H9 (cell line): ENCODE measurements at regions not wholly inside any gene's neighbourhood (a gene's known extent, or its start where the extent isn't known, plus 50 kb on each side); places are given as distances from the start of the nearest gene placed in this dataset.

ENCODE experiments used
- DNase-seq: peaks from one replicate; pipeline ENCODE4 v3.0.0-alpha.2; 2017
- H2AFZ ChIP-seq: one replicate; pipeline ENCODE4 v1.6.1; 2013; ENCODE audit warnings: mild to moderate bottlenecking, low read length, control low read depth, moderate library complexity
- H2AK5ac ChIP-seq: 2 replicates; pipeline ENCODE4 v1.6.1; 2013; ENCODE audit warnings: low read length, control low read depth, mixed read lengths; ENCODE audit not compliant: insufficient read length
- H2BK120ac ChIP-seq: one replicate; pipeline ENCODE4 v1.6.1; 2013; ENCODE audit warnings: low read depth, mild to moderate bottlenecking, low read length, control low read depth, inconsistent platforms; ENCODE audit not compliant: poor library complexity, severe bottlenecking
- H2BK12ac ChIP-seq: 2 replicates; pipeline ENCODE4 v1.6.1; 2013; ENCODE audit warnings: low read length, control low read depth, mixed read lengths, low read depth; ENCODE audit not compliant: insufficient read length
- H2BK15ac ChIP-seq: 2 replicates; pipeline ENCODE4 v1.6.1; 2013; ENCODE audit warnings: low read depth, low read length, control low read depth
- H2BK20ac ChIP-seq: one replicate; pipeline ENCODE4 v1.6.1; 2013; ENCODE audit warnings: low read depth, mild to moderate bottlenecking, low read length, control low read depth, inconsistent platforms; ENCODE audit not compliant: poor library complexity, severe bottlenecking
- H2BK5ac ChIP-seq: 2 replicates; pipeline ENCODE4 v1.6.1; 2013; ENCODE audit warnings: low read length, control low read depth, mixed read lengths; ENCODE audit not compliant: insufficient read length
- H3K14ac ChIP-seq: 2 replicates; pipeline ENCODE4 v1.6.1; 2013; ENCODE audit warnings: low read length, control low read depth; ENCODE audit not compliant: insufficient read depth
- H3K18ac ChIP-seq: 2 replicates; pipeline ENCODE4 v1.6.1; 2013; ENCODE audit warnings: low read depth, mild to moderate bottlenecking, mixed read lengths, low read length, control low read depth; ENCODE audit not compliant: insufficient read length
- H3K23ac ChIP-seq: 2 replicates; pipeline ENCODE4 v1.6.1; 2013; ENCODE audit warnings: low read length, control low read depth, mixed read lengths, low read depth; ENCODE audit not compliant: insufficient read length
- H3K23me2 ChIP-seq: 2 replicates; pipeline ENCODE4 v1.6.1; 2013; ENCODE audit warnings: low read depth, mild to moderate bottlenecking, mixed read lengths, low read length, control low read depth; ENCODE audit not compliant: insufficient read length, poor library complexity, severe bottlenecking
- H3K27ac ChIP-seq: 2 replicates; pipeline ENCODE4 v1.5.1; 2013; ENCODE audit warnings: low read length, control low read depth, mixed read lengths, low read depth; ENCODE audit not compliant: insufficient read length
- H3K27me3 ChIP-seq: 2 replicates; pipeline ENCODE4 v1.6.1; 2013; ENCODE audit warnings: low read length, control low read depth, inconsistent platforms; ENCODE audit not compliant: insufficient read depth
- H3K4ac ChIP-seq: 2 replicates; pipeline ENCODE4 v1.6.1; 2013; ENCODE audit warnings: low read depth, mild to moderate bottlenecking, control low read depth, inconsistent platforms, low read length, moderate library complexity
- H3K4me1 ChIP-seq: 2 replicates; pipeline ENCODE4 v1.6.1; 2013; ENCODE audit warnings: low read length, control low read depth, inconsistent platforms; ENCODE audit not compliant: insufficient read depth
- H3K4me2 ChIP-seq: 2 replicates; pipeline ENCODE4 v1.6.1; 2013; ENCODE audit warnings: low read length, control low read depth, mixed read lengths; ENCODE audit not compliant: insufficient read length, insufficient read depth
- H3K56ac ChIP-seq: 2 replicates; pipeline ENCODE4 v1.6.1; 2013; ENCODE audit warnings: low read depth, mild to moderate bottlenecking, mixed read lengths, low read length, control low read depth; ENCODE audit not compliant: insufficient read length
- H3K79me1 ChIP-seq: 2 replicates; pipeline ENCODE4 v1.6.1; 2013; ENCODE audit warnings: low read depth, mild to moderate bottlenecking, moderate library complexity, low read length, control low read depth, inconsistent platforms; ENCODE audit not compliant: insufficient read depth, poor library complexity, severe bottlenecking
- H3K79me2 ChIP-seq: 2 replicates; pipeline ENCODE4 v1.6.1; 2013; ENCODE audit warnings: low read length, control low read depth, inconsistent platforms; ENCODE audit not compliant: insufficient read depth
- H3K9ac ChIP-seq: 2 replicates; pipeline ENCODE4 v1.6.1; 2013; ENCODE audit warnings: low read length, control low read depth, mixed read lengths; ENCODE audit not compliant: insufficient read length; ENCODE audit errors: extremely low read depth
- H3K9me3 ChIP-seq: one replicate; pipeline ENCODE4 v1.6.1; 2013; ENCODE audit warnings: low read depth, low read length, inconsistent platforms; ENCODE audit not compliant: control insufficient read depth
- H3T11ph ChIP-seq: one replicate; pipeline ENCODE4 v1.6.1; 2013; ENCODE audit warnings: mild to moderate bottlenecking, low read length, control low read depth, inconsistent platforms
- H4K20me1 ChIP-seq: one replicate; pipeline ENCODE4 v1.6.1; 2013; ENCODE audit not compliant: control insufficient read depth, insufficient read length, insufficient read depth
- H4K5ac ChIP-seq: 2 replicates; pipeline ENCODE4 v1.6.1; 2013; ENCODE audit warnings: low read depth, mild to moderate bottlenecking, mixed read lengths, low read length, control low read depth; ENCODE audit not compliant: insufficient read length
- H4K8ac ChIP-seq: replicated peaks from 2 replicates; pipeline ENCODE4 v1.6.1; 2013; ENCODE audit warnings: low read length, control low read depth, mixed read lengths, low read depth; ENCODE audit not compliant: insufficient read length
- H4K91ac ChIP-seq: 2 replicates; pipeline ENCODE4 v1.6.1; 2013; ENCODE audit warnings: low read depth, mild to moderate bottlenecking, moderate library complexity, mixed read lengths, low read length, control low read depth; ENCODE audit not compliant: insufficient read length
- H3K27ac Mint-ChIP-seq, 3 experiments: 2 replicates in 2 of 3; 3 replicates in 1 of 3; pipeline ENCODE4 v1.8.0; 2020 to 2021; ENCODE audit warnings: mixed read lengths in 3 of 3, mild to moderate bottlenecking in 1 of 3, moderate library complexity in 1 of 3
- H3K27me3 Mint-ChIP-seq: 2 replicates; pipeline ENCODE4 v1.8.0; 2021; ENCODE audit warnings: low read depth, mild to moderate bottlenecking, moderate library complexity, mixed read lengths
- H3K36me3 Mint-ChIP-seq, 3 experiments: 2 replicates in 2 of 3; 3 replicates in 1 of 3; pipeline ENCODE4 v1.8.0; 2020 to 2021; ENCODE audit warnings: low read depth in 3 of 3, mixed read lengths in 3 of 3; ENCODE audit not compliant: insufficient read depth in 1 of 3
- H3K4me1 Mint-ChIP-seq, 2 experiments: 2 replicates each; pipeline ENCODE4 v1.8.0; 2020; ENCODE audit warnings: mixed read lengths in 2 of 2
- H3K4me3 Mint-ChIP-seq, 2 experiments: 2 replicates in 1 of 2; 3 replicates in 1 of 2; pipeline ENCODE4 v1.8.0; 2020 to 2021; ENCODE audit warnings: mild to moderate bottlenecking in 2 of 2, mixed read lengths in 2 of 2, moderate library complexity in 1 of 2
- H3K9me3 Mint-ChIP-seq, 2 experiments: 2 replicates in 1 of 2; 3 replicates in 1 of 2; pipeline ENCODE4 v1.8.0; 2020; ENCODE audit warnings: mild to moderate bottlenecking in 2 of 2, mixed read lengths in 2 of 2, moderate library complexity in 1 of 2
- WGBS: extraction: QIAGEN DNeasy Blood & Tissue Kit; methylation state at CpG from one replicate; pipeline ENCODE4 v1.1.7; 2013; ENCODE audit warnings: missing lambda C conversion rate, low lambda C conversion rate, mixed read lengths; ENCODE audit not compliant: insufficient read length; ENCODE audit errors: extremely low coverage; 5-methylcytosine and 5-hydroxymethylcytosine counted together
- TF ChIP-seq, protein P1 (sequence below): fragments of 200-600 bp; sonication (generic); conservative IDR thresholded peaks from 3 replicates; pipeline ENCODE4 v1.8.0; 2021; ENCODE audit warnings: antibody characterized with exemption, mild to moderate bottlenecking

DNA sequence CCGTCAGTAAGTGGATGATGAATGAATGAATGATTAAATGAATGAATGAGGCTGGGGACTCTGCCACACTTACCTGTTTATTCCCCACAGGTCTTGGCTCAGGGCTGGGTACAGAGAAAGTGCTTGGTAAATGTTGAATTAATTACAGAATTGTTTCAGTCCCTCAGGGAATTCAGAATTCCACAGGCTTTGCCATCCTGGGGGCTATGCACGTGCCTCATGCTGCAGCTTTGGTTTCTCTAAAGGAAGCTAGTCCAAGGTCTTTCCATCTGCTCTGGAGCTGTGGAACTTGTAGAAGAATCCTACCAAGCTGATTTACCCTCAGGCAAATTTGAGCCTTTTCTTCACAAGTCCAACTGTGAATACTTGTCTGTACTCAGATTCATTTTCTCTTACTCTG is 376.8 kb upstream of the AJAP1 start:
- Histone ChIP-seq H2BK5ac (no peak overlapping the region), H4K8ac (no peak overlapping the region), H2BK12ac (no peak overlapping the region), H4K20me1 (no peaks in the 10 kb centered on the region), H3K9me3 (no peaks in the 10 kb centered on the region), H4K91ac (no peak overlapping the region), H3K27me3 (no peaks in the 10 kb centered on the region), H2BK20ac (no peak overlapping the region), H3K9ac (no peak overlapping the region), H2BK15ac (no peak overlapping the region), H2AK5ac (no peak overlapping the region), H3K18ac (no peak overlapping the region), H3K56ac (no peak overlapping the region), H3K23ac (no peak overlapping the region), H3K79me1 (no peaks in the 10 kb centered on the region), H2AFZ (no peak overlapping the region), H3K4ac (no peak overlapping the region), H3K4me1 (no peaks in the 10 kb centered on the region), H3K79me2 (no peaks in the 10 kb centered on the region), H4K5ac (no peak overlapping the region), H3K23me2 (no peaks in the 10 kb centered on the region), H3K27ac (no peak overlapping the region), H3K14ac (no peak overlapping the region), H3T11ph (no peak overlapping the region), H2BK120ac (no peak overlapping the region), H3K4me2 (no peak overlapping the region)
- TF ChIP-seq, protein P1, sequence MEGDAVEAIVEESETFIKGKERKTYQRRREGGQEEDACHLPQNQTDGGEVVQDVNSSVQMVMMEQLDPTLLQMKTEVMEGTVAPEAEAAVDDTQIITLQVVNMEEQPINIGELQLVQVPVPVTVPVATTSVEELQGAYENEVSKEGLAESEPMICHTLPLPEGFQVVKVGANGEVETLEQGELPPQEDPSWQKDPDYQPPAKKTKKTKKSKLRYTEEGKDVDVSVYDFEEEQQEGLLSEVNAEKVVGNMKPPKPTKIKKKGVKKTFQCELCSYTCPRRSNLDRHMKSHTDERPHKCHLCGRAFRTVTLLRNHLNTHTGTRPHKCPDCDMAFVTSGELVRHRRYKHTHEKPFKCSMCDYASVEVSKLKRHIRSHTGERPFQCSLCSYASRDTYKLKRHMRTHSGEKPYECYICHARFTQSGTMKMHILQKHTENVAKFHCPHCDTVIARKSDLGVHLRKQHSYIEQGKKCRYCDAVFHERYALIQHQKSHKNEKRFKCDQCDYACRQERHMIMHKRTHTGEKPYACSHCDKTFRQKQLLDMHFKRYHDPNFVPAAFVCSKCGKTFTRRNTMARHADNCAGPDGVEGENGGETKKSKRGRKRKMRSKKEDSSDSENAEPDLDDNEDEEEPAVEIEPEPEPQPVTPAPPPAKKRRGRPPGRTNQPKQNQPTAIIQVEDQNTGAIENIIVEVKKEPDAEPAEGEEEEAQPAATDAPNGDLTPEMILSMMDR = no peak
- H3K4me1 Mint-ChIP-seq = peaks cover 25 to 29% of the 10 kb centered on the region in 2 experiments
- peaks cover 41% of the 10 kb centered on the region for H3K27me3 Mint-ChIP-seq
- peaks cover 12 to 20% (median 15%) of the 10 kb centered on the region in 3 experiments for H3K36me3 Mint-ChIP-seq
- H3K27ac Mint-ChIP-seq = no peak overlapping the region
- no CpG with 5 or more reads among the region's 2 CpGs for WGBS
- no peak for DNase-seq
- H3K4me3 Mint-ChIP-seq = no peak overlapping the region
- H3K9me3 Mint-ChIP-seq = peaks cover 27 to 30% of the 10 kb centered on the region in 2 experiments
